ENCODE measurements at regions not wholly inside any gene's neighbourhood (a gene's known extent, or its start where the extent isn't known, plus 50 kb on each side); places are given as distances from the start of the nearest gene placed in this dataset.

DNA sequence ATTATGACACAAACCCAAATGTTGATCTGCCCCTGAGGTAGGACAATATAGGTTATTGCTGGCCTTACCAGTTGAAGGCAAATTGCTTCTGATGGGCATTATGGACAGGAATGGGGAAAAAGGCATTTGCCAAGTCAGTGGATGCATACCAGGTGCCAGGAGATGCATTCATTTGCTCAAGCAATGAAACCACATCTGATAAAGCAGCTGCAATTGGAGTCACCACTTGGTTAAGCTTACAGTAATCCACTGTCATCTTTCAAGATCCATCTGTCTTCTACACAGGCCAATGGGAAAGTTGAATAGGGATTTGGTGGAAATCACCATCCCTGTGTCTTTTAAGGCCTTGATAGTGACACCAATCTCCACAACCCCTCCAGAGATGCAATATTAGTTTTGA lies 648.6 kb downstream of the COL12A1 start:
- Histone ChIP-seq H3K4me3 (ENCODE audit: low read length in 2 of 2) (no peak overlapping the region), H3K27ac (ENCODE audit: low read depth in 2 of 2, low read length in 2 of 2) (no peak overlapping the region), H3K4me1 (ENCODE audit: control insufficient read depth in 2 of 2, insufficient read depth in 2 of 2, low read length in 2 of 2) (no peaks in the 10 kb centered on the region), H3K27me3 (ENCODE audit: control insufficient read depth in 2 of 2, insufficient read depth in 2 of 2, low read length in 2 of 2) (no peaks in the 10 kb centered on the region), H3K9ac (ENCODE audit: low read depth in 1 of 2, low read length in 2 of 2) (no peak overlapping the region), H3K9me3 (ENCODE audit: control insufficient read depth in 2 of 2, low read length in 2 of 2) (no peaks in the 10 kb centered on the region), H3K36me3 (ENCODE audit: control insufficient read depth in 2 of 2, insufficient read depth in 2 of 2, low read length in 2 of 2) (no peaks in the 10 kb centered on the region)

GRCh38 chr6:74554041-74554440 lies 651.8 kb downstream of the COL12A1 start:
- no peak overlapping the region for H3K4me3 ChIP-seq (ENCODE audit: low read length in 2 of 2)
- H3K27ac ChIP-seq (ENCODE audit: low read depth in 2 of 2, low read length in 2 of 2): no peak overlapping the region
- H3K36me3 ChIP-seq (ENCODE audit: control insufficient read depth in 2 of 2, insufficient read depth in 2 of 2, low read length in 2 of 2): no peaks in the 10 kb centered on the region
- H3K9me3 ChIP-seq (ENCODE audit: control insufficient read depth in 2 of 2, low read length in 2 of 2): no peaks in the 10 kb centered on the region
- no peaks in the 10 kb centered on the region for H3K27me3 ChIP-seq (ENCODE audit: control insufficient read depth in 2 of 2, insufficient read depth in 2 of 2, low read length in 2 of 2)
- no peaks in the 10 kb centered on the region for H3K4me1 ChIP-seq (ENCODE audit: control insufficient read depth in 2 of 2, insufficient read depth in 2 of 2, low read length in 2 of 2)
- H3K9ac ChIP-seq (ENCODE audit: low read depth in 1 of 2, low read length in 2 of 2): no peak overlapping the region

- H3K9me3 ChIP-seq (ENCODE audit: control insufficient read depth in 2 of 2, low read length in 2 of 2): no peaks in the 10 kb centered on the region
- H3K4me3 ChIP-seq (ENCODE audit: low read length in 2 of 2): no peak overlapping the region
Observed at GRCh38 chr6:74551896-74552295, 654.0 kb downstream of the COL12A1 start.

DNA sequence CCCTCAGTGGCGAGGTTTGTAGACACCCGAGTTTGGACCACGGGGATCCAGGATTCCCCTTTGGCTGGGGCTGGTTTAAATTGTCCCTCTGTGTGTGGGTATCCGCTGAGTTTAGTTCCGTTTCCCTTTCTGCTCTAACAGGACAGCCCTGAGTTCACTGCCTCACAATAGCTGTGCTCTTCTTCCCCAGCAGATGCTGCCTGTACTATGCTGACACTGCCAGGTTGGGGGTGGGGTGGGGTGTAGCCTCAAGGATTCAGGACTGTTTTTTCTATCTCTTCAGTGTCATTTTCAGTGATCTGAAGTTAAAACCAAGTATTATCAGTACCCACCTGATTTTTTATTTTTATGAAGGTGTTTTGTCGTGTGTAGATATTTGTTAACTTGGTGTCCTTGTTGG lies 655.0 kb downstream of the COL12A1 start:
- no peak overlapping the region for H3K4me3 ChIP-seq (ENCODE audit: low read length in 2 of 2)
- H3K9me3 ChIP-seq (ENCODE audit: control insufficient read depth in 2 of 2, low read length in 2 of 2): no peaks in the 10 kb centered on the region
- no peaks in the 10 kb centered on the region for H3K27me3 ChIP-seq (ENCODE audit: control insufficient read depth in 2 of 2, insufficient read depth in 2 of 2, low read length in 2 of 2)
- no peak overlapping the region for H3K9ac ChIP-seq (ENCODE audit: low read depth in 1 of 2, low read length in 2 of 2)
- no peak overlapping the region for H3K27ac ChIP-seq (ENCODE audit: low read depth in 2 of 2, low read length in 2 of 2)
- no peaks in the 10 kb centered on the region for H3K4me1 ChIP-seq (ENCODE audit: control insufficient read depth in 2 of 2, insufficient read depth in 2 of 2, low read length in 2 of 2)
- H3K36me3 ChIP-seq (ENCODE audit: control insufficient read depth in 2 of 2, insufficient read depth in 2 of 2, low read length in 2 of 2): no peaks in the 10 kb centered on the region

More at GRCh38 chr6:74551896-74552295, 654.0 kb downstream of the COL12A1 start:
- no peak overlapping the region for H3K9ac ChIP-seq (ENCODE audit: low read depth in 1 of 2, low read length in 2 of 2)
- H3K27me3 ChIP-seq (ENCODE audit: control insufficient read depth in 2 of 2, insufficient read depth in 2 of 2, low read length in 2 of 2): no peaks in the 10 kb centered on the region
- no peaks in the 10 kb centered on the region for H3K36me3 ChIP-seq (ENCODE audit: control insufficient read depth in 2 of 2, insufficient read depth in 2 of 2, low read length in 2 of 2)
- no peak overlapping the region for H3K27ac ChIP-seq (ENCODE audit: low read depth in 2 of 2, low read length in 2 of 2)
- H3K4me1 ChIP-seq (ENCODE audit: control insufficient read depth in 2 of 2, insufficient read depth in 2 of 2, low read length in 2 of 2): no peaks in the 10 kb centered on the region

DNA sequence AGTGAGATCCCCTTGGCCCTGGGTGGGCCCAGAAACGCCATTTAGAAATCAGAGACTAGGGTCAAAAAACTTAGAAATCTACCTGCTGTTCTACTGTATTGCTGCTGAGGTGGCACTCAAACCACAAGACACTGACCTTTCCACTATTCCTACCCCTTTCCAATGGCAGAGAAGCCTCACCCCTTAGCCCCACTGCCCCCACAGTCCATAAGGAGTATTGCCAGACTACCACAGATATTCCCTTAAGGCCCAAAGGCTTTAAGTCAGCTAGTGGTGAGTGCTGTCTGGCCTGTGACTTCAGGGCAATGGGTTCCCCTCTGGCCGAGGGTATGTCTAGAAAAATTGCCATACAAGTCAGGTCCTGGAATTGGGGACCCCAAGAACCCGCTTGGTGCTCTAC lies 656.1 kb downstream of the COL12A1 start:
- Histone ChIP-seq H3K4me3 (ENCODE audit: low read length in 2 of 2) (no peak overlapping the region), H3K27ac (ENCODE audit: low read depth in 2 of 2, low read length in 2 of 2) (no peak overlapping the region), H3K9me3 (ENCODE audit: control insufficient read depth in 2 of 2, low read length in 2 of 2) (no peaks in the 10 kb centered on the region), H3K9ac (ENCODE audit: low read depth in 1 of 2, low read length in 2 of 2) (no peak overlapping the region), H3K27me3 (ENCODE audit: control insufficient read depth in 2 of 2, insufficient read depth in 2 of 2, low read length in 2 of 2) (no peaks in the 10 kb centered on the region), H3K36me3 (ENCODE audit: control insufficient read depth in 2 of 2, insufficient read depth in 2 of 2, low read length in 2 of 2) (no peaks in the 10 kb centered on the region), H3K4me1 (ENCODE audit: control insufficient read depth in 2 of 2, insufficient read depth in 2 of 2, low read length in 2 of 2) (no peaks in the 10 kb centered on the region)

GRCh38 chr6:74534465-74535211 lies 671.2 kb downstream of the COL12A1 start:
- H3K9ac ChIP-seq (ENCODE audit: low read depth in 1 of 2, low read length in 2 of 2): no peak overlapping the region
- no peak overlapping the region for H3K4me3 ChIP-seq (ENCODE audit: low read length in 2 of 2)
- peaks cover 0 to 8% of the 10 kb centered on the region in 2 donors for H3K4me1 ChIP-seq (ENCODE audit: control insufficient read depth in 2 of 2, insufficient read depth in 2 of 2, low read length in 2 of 2)
- H3K27me3 ChIP-seq (ENCODE audit: control insufficient read depth in 2 of 2, insufficient read depth in 2 of 2, low read length in 2 of 2): no peaks in the 10 kb centered on the region
- H3K36me3 ChIP-seq (ENCODE audit: control insufficient read depth in 2 of 2, insufficient read depth in 2 of 2, low read length in 2 of 2): no peaks in the 10 kb centered on the region
- H3K27ac ChIP-seq (ENCODE audit: low read depth in 2 of 2, low read length in 2 of 2): peak overlapping the region in 1 of 2 donors; percentile 27
- H3K9me3 ChIP-seq (ENCODE audit: control insufficient read depth in 2 of 2, low read length in 2 of 2): no peaks in the 10 kb centered on the region

DNA sequence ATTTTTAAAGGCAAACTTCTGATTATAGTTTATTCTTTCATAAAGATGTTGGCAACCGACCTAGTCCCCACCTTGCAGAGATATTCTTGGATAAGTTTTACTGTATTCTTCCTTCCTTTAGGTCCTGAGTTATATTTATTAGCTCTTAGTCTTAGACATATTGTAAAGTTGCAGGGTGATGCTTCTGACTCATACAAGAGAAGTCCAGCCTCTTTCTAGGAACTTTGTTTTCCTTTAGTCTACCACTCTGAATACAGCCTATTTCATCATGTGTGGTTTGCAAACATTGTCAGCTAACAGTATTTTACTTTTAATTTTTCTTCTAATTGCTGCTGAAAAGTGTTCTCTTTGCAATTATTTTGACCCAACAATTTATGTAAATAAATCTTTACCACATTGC lies 686.7 kb downstream of the COL12A1 start:
- no peak overlapping the region for H3K9ac ChIP-seq (ENCODE audit: low read depth in 1 of 2, low read length in 2 of 2)
- no peak overlapping the region for H3K27ac ChIP-seq (ENCODE audit: low read depth in 2 of 2, low read length in 2 of 2)
- no peaks in the 10 kb centered on the region for H3K4me1 ChIP-seq (ENCODE audit: control insufficient read depth in 2 of 2, insufficient read depth in 2 of 2, low read length in 2 of 2)
- no peak overlapping the region for H3K4me3 ChIP-seq (ENCODE audit: low read length in 2 of 2)
- H3K27me3 ChIP-seq (ENCODE audit: control insufficient read depth in 2 of 2, insufficient read depth in 2 of 2, low read length in 2 of 2): no peaks in the 10 kb centered on the region
- no peaks in the 10 kb centered on the region for H3K36me3 ChIP-seq (ENCODE audit: control insufficient read depth in 2 of 2, insufficient read depth in 2 of 2, low read length in 2 of 2)
- H3K9me3 ChIP-seq (ENCODE audit: control insufficient read depth in 2 of 2, low read length in 2 of 2): no peaks in the 10 kb centered on the region

GRCh38 chr6:74518035-74518434 lies 687.8 kb downstream of the COL12A1 start:
- H3K36me3 ChIP-seq (ENCODE audit: control insufficient read depth in 2 of 2, insufficient read depth in 2 of 2, low read length in 2 of 2): no peaks in the 10 kb centered on the region
- H3K9ac ChIP-seq (ENCODE audit: low read depth in 1 of 2, low read length in 2 of 2): no peak overlapping the region
- H3K27me3 ChIP-seq (ENCODE audit: control insufficient read depth in 2 of 2, insufficient read depth in 2 of 2, low read length in 2 of 2): no peaks in the 10 kb centered on the region
- no peak overlapping the region for H3K27ac ChIP-seq (ENCODE audit: low read depth in 2 of 2, low read length in 2 of 2)
- H3K4me3 ChIP-seq (ENCODE audit: low read length in 2 of 2): no peak overlapping the region
- H3K4me1 ChIP-seq (ENCODE audit: control insufficient read depth in 2 of 2, insufficient read depth in 2 of 2, low read length in 2 of 2): no peaks in the 10 kb centered on the region
- no peaks in the 10 kb centered on the region for H3K9me3 ChIP-seq (ENCODE audit: control insufficient read depth in 2 of 2, low read length in 2 of 2)

- no peak overlapping the region for H3K4me3 ChIP-seq (ENCODE audit: low read length in 2 of 2)
- no peak overlapping the region for H3K9ac ChIP-seq (ENCODE audit: low read depth in 1 of 2, low read length in 2 of 2)
- H3K9me3 ChIP-seq (ENCODE audit: control insufficient read depth in 2 of 2, low read length in 2 of 2): no peaks in the 10 kb centered on the region
- no peaks in the 10 kb centered on the region for H3K36me3 ChIP-seq (ENCODE audit: control insufficient read depth in 2 of 2, insufficient read depth in 2 of 2, low read length in 2 of 2)
- H3K27ac ChIP-seq (ENCODE audit: low read depth in 2 of 2, low read length in 2 of 2): no peak overlapping the region
- H3K4me1 ChIP-seq (ENCODE audit: control insufficient read depth in 2 of 2, insufficient read depth in 2 of 2, low read length in 2 of 2): no peaks in the 10 kb centered on the region
- no peaks in the 10 kb centered on the region for H3K27me3 ChIP-seq (ENCODE audit: control insufficient read depth in 2 of 2, insufficient read depth in 2 of 2, low read length in 2 of 2)
Observed at GRCh38 chr6:74510878-74511277, 695.0 kb downstream of the COL12A1 start.

DNA sequence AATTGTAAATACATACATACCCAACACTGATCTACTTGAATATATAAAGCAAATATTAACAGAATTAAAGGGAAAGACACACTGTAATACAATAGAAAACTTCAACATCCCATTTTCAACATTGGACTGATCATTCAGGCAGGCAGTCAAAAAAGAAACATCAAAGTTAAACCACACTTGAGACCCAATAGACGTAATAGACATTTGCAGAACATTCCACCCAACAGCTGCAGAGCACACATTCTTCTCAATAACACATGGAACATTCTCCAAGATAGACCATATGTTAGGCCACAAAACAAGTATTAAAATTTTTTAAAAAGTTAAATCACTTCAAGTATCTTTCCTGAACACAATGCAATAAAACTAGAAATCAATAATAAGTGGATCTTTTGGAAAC lies 698.2 kb downstream of the COL12A1 start:
- H3K4me1 ChIP-seq (ENCODE audit: control insufficient read depth in 2 of 2, insufficient read depth in 2 of 2, low read length in 2 of 2): no peaks in the 10 kb centered on the region
- H3K4me3 ChIP-seq (ENCODE audit: low read length in 2 of 2): no peak overlapping the region
- H3K36me3 ChIP-seq (ENCODE audit: control insufficient read depth in 2 of 2, insufficient read depth in 2 of 2, low read length in 2 of 2): no peaks in the 10 kb centered on the region
- H3K27ac ChIP-seq (ENCODE audit: low read depth in 2 of 2, low read length in 2 of 2): no peak overlapping the region
- no peak overlapping the region for H3K9ac ChIP-seq (ENCODE audit: low read depth in 1 of 2, low read length in 2 of 2)
- H3K9me3 ChIP-seq (ENCODE audit: control insufficient read depth in 2 of 2, low read length in 2 of 2): peaks cover 6 to 9% of the 10 kb centered on the region in 2 donors
- H3K27me3 ChIP-seq (ENCODE audit: control insufficient read depth in 2 of 2, insufficient read depth in 2 of 2, low read length in 2 of 2): no peaks in the 10 kb centered on the region
